Right lobe of liver (tissue), 6 donors: ENCODE measurements at regions not wholly inside any gene's neighbourhood (a gene's known extent, or its start where the extent isn't known, plus 50 kb on each side); places are given as distances from the start of the nearest gene placed in this dataset.
A peak's percentile ranks its signal among the peaks of the same experiment; 100 is the strongest.
"Not testable (repeated sequence)": the region's sequence is repeated elsewhere in the genome, so short reads cannot be mapped to it uniquely, and the experiment has no call there.

Experiments used
- ATAC-seq, 4 donors: fragments of 200-7000 bp; cut with Tn5 transposase; one replicate each; pipeline ENCODE4 v1.9.1; 2020; ENCODE audit warnings: mild to moderate bottlenecking in 4 of 4, moderate library complexity in 4 of 4
- DNase-seq, 3 donors: peaks; one replicate each; pipeline ENCODE4 v3.0.0-alpha.2; 2020
- H3K27ac ChIP-seq, 3 donors: fragments of 200-600 bp; one replicate each; pipeline ENCODE4 v1.8.0; 2022
- H3K27me3 ChIP-seq, 2 donors: fragments of 200-600 bp; one replicate each; pipeline ENCODE4 v1.8.0; 2022
- H3K36me3 ChIP-seq, 4 donors: fragments of 200-600 bp; sonication (generic) in 1 of 4; one replicate each; pipeline versions ENCODE4 v1.5.1 to v1.8.0; 2017 to 2022; ENCODE audit warnings: control low read depth in 1 of 4
- H3K4me1 ChIP-seq, 4 donors: fragments of 200-600 bp; sonication (generic) in 1 of 4; one replicate each; pipeline versions ENCODE4 v1.5.1 to v1.8.0; 2017 to 2022; ENCODE audit warnings: control low read depth in 1 of 4
- H3K4me3 ChIP-seq, 3 donors: fragments of 200-600 bp; one replicate each; pipeline ENCODE4 v1.8.0; 2022
- H3K9me3 ChIP-seq, 4 donors: fragments of 200-600 bp; sonication (generic) in 1 of 4; one replicate each; pipeline versions ENCODE4 v1.5.1 to v1.8.0; 2017 to 2022; ENCODE audit warnings: control low read depth in 1 of 4
- POLR2A ChIP-seq: fragments of 450-650 bp; IDR thresholded peaks from one replicate; pipeline ENCODE4 v1.6.1; 2017; ENCODE audit warnings: antibody characterized with exemption, mild to moderate bottlenecking
- WGBS: methylation state at CpG from one replicate; pipeline ENCODE4 v1.1.6; 2018; ENCODE audit warnings: low coverage, low lambda C conversion rate; ENCODE audit not compliant: insufficient coverage; ENCODE audit errors: missing lambda C conversion rate; 5-methylcytosine and 5-hydroxymethylcytosine counted together
- intact Hi-C, 2 donors: fragments of 100-400 bp; cut with DNase I; formaldehyde crosslinking; loops; one replicate each; pipeline versions ENCODE4 v1.11.2 to v1.14.1; 2022
- TF ChIP-seq, protein P1 (sequence below), 4 donors: fragments of 200-600 bp in 3 of 4; fragments of 450-650 bp in 1 of 4; IDR thresholded peaks; one replicate each; pipeline versions ENCODE4 v1.5.1 to v1.8.0; 2016 to 2022; ENCODE audit warnings: antibody characterized with exemption in 4 of 4, mild to moderate bottlenecking in 2 of 4
- donor health status: DM: no; HTN: yes; CAD: no.
- donor health status: DM: no; HTN: no; CAD: no.
- donor health status: DM: no; HTN: no; CAD: no.
- donor health status: DM: no; HTN: yes; CAD: no.
- donor health status: DM: no; HTN: yes; CAD: no.

DNA sequence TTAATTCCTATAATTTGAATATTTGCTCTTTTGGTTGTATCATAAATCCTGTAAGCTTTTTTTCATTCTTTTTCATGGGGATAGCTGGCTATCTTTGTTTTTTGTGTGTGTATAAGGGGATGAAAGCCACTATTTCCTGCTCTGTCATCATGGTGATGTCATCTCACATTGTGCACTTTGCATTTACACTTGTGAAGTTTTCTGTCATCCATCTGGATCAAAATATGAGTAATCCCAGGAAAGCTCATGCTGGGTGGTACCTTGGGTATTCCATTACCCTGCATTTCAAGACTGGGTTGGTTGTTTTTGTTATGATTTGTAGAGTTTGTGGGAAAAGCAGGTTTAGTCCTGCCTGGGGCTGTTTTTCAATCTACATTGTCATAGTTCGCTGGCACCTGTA is 77.8 kb upstream of the XIST start:
- TF ChIP-seq, protein P1, sequence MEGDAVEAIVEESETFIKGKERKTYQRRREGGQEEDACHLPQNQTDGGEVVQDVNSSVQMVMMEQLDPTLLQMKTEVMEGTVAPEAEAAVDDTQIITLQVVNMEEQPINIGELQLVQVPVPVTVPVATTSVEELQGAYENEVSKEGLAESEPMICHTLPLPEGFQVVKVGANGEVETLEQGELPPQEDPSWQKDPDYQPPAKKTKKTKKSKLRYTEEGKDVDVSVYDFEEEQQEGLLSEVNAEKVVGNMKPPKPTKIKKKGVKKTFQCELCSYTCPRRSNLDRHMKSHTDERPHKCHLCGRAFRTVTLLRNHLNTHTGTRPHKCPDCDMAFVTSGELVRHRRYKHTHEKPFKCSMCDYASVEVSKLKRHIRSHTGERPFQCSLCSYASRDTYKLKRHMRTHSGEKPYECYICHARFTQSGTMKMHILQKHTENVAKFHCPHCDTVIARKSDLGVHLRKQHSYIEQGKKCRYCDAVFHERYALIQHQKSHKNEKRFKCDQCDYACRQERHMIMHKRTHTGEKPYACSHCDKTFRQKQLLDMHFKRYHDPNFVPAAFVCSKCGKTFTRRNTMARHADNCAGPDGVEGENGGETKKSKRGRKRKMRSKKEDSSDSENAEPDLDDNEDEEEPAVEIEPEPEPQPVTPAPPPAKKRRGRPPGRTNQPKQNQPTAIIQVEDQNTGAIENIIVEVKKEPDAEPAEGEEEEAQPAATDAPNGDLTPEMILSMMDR (IDR thresholded peaks at IDR 0.05) = no peak
- no peak for TF ChIP-seq POLR2A
- 86% methylated on average over 1 of the region's 1 CpG for WGBS
- H3K27ac ChIP-seq = no peak overlapping the region
- no peaks in the 10 kb centered on the region for H3K4me1 ChIP-seq
- DNase-seq = no peak
- no peak overlapping the region for H3K4me3 ChIP-seq
- H3K9me3 ChIP-seq = no peaks in the 10 kb centered on the region
- no peaks in the 10 kb centered on the region for H3K36me3 ChIP-seq
- H3K27me3 ChIP-seq = no peaks in the 10 kb centered on the region
- no peak for ATAC-seq
- intact Hi-C loops = no loop called here

DNA sequence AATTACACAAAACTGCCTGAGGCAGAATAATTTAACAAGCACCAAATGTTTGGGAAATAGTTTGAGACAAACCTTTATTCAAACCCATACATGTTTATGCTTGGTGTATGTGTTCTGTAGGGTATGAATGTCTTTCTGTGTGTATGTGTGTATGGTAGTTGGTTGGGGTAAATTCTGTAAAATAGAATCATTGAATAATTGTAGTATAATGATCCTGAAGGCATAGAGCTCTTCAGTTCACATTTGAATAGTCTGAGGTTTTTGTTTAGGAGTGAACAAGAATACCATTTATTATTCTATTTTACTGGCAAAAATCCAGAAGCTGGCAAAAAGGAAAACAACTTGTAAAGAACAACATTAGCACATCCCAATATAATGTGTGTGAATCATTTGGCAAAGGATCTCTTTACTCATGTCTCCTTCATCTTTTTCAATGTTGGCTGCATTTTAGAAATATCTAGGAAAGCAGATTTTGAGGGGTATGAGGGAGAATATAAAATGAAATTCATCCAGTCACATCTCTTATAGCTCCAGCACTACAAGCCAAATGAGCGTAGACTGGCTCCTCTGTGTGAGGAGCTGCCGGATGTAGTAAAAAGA is 70.4 kb upstream of the XIST start:
- H3K4me1 ChIP-seq = no peaks in the 10 kb centered on the region
- intact Hi-C loops = no loop called here
- TF ChIP-seq, protein P1 (IDR thresholded peaks at IDR 0.05) = no peak
- TF ChIP-seq POLR2A = no peak
- no peaks in the 10 kb centered on the region for H3K9me3 ChIP-seq
- H3K27ac ChIP-seq = no peak overlapping the region
- 75% methylated on average over 2 of the region's 2 CpGs for WGBS
- no peaks in the 10 kb centered on the region for H3K27me3 ChIP-seq
- H3K4me3 ChIP-seq = no peak overlapping the region
- DNase-seq (no peak), ATAC-seq (no peak)
- no peaks in the 10 kb centered on the region for H3K36me3 ChIP-seq

DNA sequence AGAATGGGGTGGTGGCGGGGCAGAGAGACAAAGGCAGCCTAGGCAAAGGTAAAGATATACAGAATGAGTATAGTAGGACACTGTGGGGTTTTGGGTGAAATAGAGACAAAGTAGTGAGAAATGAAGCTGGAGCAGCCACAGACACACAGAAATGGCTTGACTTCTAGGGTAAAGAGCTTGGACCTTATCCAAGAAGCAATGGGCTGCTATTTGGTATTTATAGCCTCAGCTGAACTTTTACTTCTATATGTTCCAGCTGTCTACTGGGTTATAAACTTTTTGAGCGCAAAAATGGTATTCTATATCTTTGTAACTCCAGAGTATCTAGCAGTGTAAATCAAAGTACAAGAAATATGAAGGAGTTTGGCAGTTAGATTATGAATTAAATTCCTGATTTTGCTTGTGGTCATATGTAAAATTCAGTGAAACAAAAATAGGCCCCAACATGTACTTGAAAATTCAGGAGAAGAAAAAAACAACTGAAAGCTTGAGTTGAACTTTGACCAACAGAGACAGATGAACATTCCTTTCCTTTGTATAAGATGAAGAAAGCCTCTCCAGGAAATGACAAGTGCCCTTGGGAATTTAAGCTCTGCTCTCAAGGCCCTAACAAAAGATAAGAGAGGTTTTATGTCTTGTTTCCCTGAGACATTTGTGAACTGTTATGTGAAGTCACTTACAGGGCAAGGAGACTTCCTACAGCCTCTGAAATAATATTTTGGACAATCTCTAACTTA is 64.6 kb upstream of the XIST start:
- Histone ChIP-seq H3K9me3 (no peaks in the 10 kb centered on the region), H3K36me3 (no peaks in the 10 kb centered on the region), H3K4me3 (no peak overlapping the region), H3K4me1 (no peaks in the 10 kb centered on the region), H3K27ac (no peak overlapping the region), H3K27me3 (no peaks in the 10 kb centered on the region)
- WGBS = 91% methylated on average over 2 of the region's 2 CpGs
- TF ChIP-seq, protein P1 (IDR thresholded peaks at IDR 0.05) = no peak
- TF ChIP-seq POLR2A = no peak
- DNase-seq = no peak
- intact Hi-C loops = no loop called here
- ATAC-seq = peak; percentile 21 to 76 (median 65)

DNA sequence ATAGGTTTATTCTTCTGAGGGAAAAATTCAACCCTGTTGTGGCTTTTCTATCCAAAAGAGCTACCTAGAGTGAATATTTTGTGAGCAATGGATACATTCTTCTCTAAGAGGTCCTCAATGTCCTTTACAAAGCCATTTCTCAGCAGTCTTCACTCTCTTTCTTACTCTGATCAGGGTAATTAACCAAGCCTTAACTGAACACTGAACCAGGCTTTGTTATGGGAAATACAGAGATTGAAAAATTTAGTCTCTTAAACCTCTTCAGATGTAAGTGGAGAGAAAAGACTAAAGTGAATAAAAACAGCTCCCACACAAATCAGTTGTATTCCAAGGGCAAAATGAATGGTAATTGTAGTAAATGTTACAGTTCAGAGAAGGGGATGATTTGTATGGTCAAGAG is 64.0 kb upstream of the XIST start:
- H3K27ac ChIP-seq = no peak overlapping the region
- ATAC-seq (no peak), DNase-seq (no peak)
- TF ChIP-seq, protein P1 (IDR thresholded peaks at IDR 0.05) = no peak
- TF ChIP-seq POLR2A = no peak
- no peaks in the 10 kb centered on the region for H3K36me3 ChIP-seq
- no peaks in the 10 kb centered on the region for H3K27me3 ChIP-seq
- no peak overlapping the region for H3K4me3 ChIP-seq
- H3K4me1 ChIP-seq = no peaks in the 10 kb centered on the region
- intact Hi-C loops = no loop called here
- no peaks in the 10 kb centered on the region for H3K9me3 ChIP-seq

- ATAC-seq, H3K4me1 ChIP-seq, H3K4me3 ChIP-seq, H3K36me3 ChIP-seq, H3K27me3 ChIP-seq, intact Hi-C loops, DNase-seq, H3K27ac ChIP-seq, H3K9me3 ChIP-seq: not testable (repeated sequence)
These were observed 62.3 kb upstream of the XIST start for GRCh38 chrX:73914792-73915191.
